Endodermal cell (in vitro differentiated cells): ENCODE measurements at regions not wholly inside any gene's neighbourhood (a gene's known extent, or its start where the extent isn't known, plus 50 kb on each side); places are given as distances from the start of the nearest gene placed in this dataset.

Source experiments
- DNase-seq: peaks from one replicate; pipeline ENCODE4 v3.0.0-alpha.2; 2017
- H3K27ac ChIP-seq: 2 replicates; pipeline ENCODE4 v1.5.1; 2013; ENCODE audit warnings: mild to moderate bottlenecking, low read depth, low read length, moderate library complexity
- H3K27me3 ChIP-seq: 2 replicates; pipeline ENCODE4 v1.6.1; 2013; ENCODE audit warnings: mild to moderate bottlenecking, low read length, moderate library complexity; ENCODE audit not compliant: insufficient read depth, control insufficient read depth, poor library complexity, severe bottlenecking
- H3K36me3 ChIP-seq: 2 replicates; pipeline ENCODE4 v1.7.0; 2013; ENCODE audit warnings: mild to moderate bottlenecking, low read length, moderate library complexity; ENCODE audit not compliant: control insufficient read depth, insufficient read depth
- H3K4me1 ChIP-seq: one replicate; pipeline ENCODE4 v1.7.0; 2013; ENCODE audit warnings: low read length; ENCODE audit not compliant: control insufficient read depth, insufficient read depth
- H3K4me3 ChIP-seq: 2 replicates; pipeline ENCODE4 v1.5.1; 2013; ENCODE audit warnings: mild to moderate bottlenecking, low read length, moderate library complexity
- H3K9ac ChIP-seq: 2 replicates; pipeline ENCODE4 v1.6.1; 2013; ENCODE audit warnings: mild to moderate bottlenecking, low read length, moderate library complexity; ENCODE audit not compliant: poor library complexity, severe bottlenecking; ENCODE audit errors: extremely low read depth
- H3K9me3 ChIP-seq: 2 replicates; pipeline ENCODE4 v1.6.1; 2013; ENCODE audit warnings: mild to moderate bottlenecking, low read length, moderate library complexity; ENCODE audit not compliant: control insufficient read depth
- H3K27ac Mint-ChIP-seq: 2 replicates; pipeline ENCODE4 v1.8.0; 2020; ENCODE audit warnings: mixed read lengths
- H3K27me3 Mint-ChIP-seq: 2 replicates; pipeline ENCODE4 v1.8.0; 2021; ENCODE audit warnings: mild to moderate bottlenecking, mixed read lengths; ENCODE audit not compliant: insufficient read depth
- H3K36me3 Mint-ChIP-seq: 2 replicates; pipeline ENCODE4 v1.8.0; 2020; ENCODE audit warnings: low read depth, mixed read lengths
- H3K4me1 Mint-ChIP-seq: 2 replicates; pipeline ENCODE4 v1.8.0; 2020; ENCODE audit warnings: mixed read lengths
- H3K4me3 Mint-ChIP-seq: 2 replicates; pipeline ENCODE4 v1.8.0; 2020; ENCODE audit warnings: mild to moderate bottlenecking, moderate library complexity, mixed read lengths
- H3K9me3 Mint-ChIP-seq: 2 replicates; pipeline ENCODE4 v1.8.0; 2020; ENCODE audit warnings: mild to moderate bottlenecking, mixed read lengths
- CTCF ChIP-seq: fragments of 200-600 bp; sonication (generic); conservative IDR thresholded peaks from 2 replicates; pipeline ENCODE4 v1.5.0; 2021; ENCODE audit warnings: antibody characterized with exemption, mild to moderate bottlenecking
- WGBS, 2 experiments: methylation state at CpG; one replicate each; pipeline versions ENCODE4 v1.1.5 to v1.1.7; 2013; ENCODE audit warnings: missing lambda C conversion rate in 2 of 2, mixed read lengths in 1 of 2; ENCODE audit not compliant: insufficient coverage in 1 of 2, insufficient read length in 1 of 2; 5-methylcytosine and 5-hydroxymethylcytosine counted together

- TF ChIP-seq CTCF, result no peak
- Mint-ChIP-seq H3K4me3 (no peak overlapping the region), H3K4me1 (no peaks in the 10 kb centered on the region), H3K27me3 (no peaks in the 10 kb centered on the region), H3K27ac (no peak overlapping the region), H3K9me3 (no peaks in the 10 kb centered on the region), H3K36me3 (no peaks in the 10 kb centered on the region)
- no peak overlapping the region for H3K27ac ChIP-seq
- H3K27me3 ChIP-seq, result no peaks in the 10 kb centered on the region
- no peaks in the 10 kb centered on the region for H3K9me3 ChIP-seq
- H3K9ac ChIP-seq, result no peak overlapping the region
- H3K36me3 ChIP-seq, result no peaks in the 10 kb centered on the region
- 89 to 95% methylated on average over 3 of the region's 3 CpGs for WGBS, 2 experiments
- DNase-seq, result no peak
- H3K4me1 ChIP-seq, result no peaks in the 10 kb centered on the region
- no peak overlapping the region for H3K4me3 ChIP-seq
Measured at GRCh38 chr3:18716821-18717220, 291.7 kb upstream of the SATB1 start.

- no peak overlapping the region for H3K9ac ChIP-seq
- Mint-ChIP-seq H3K27me3 (no peaks in the 10 kb centered on the region), H3K4me1 (no peaks in the 10 kb centered on the region), H3K27ac (no peak overlapping the region), H3K4me3 (no peak overlapping the region), H3K9me3 (no peaks in the 10 kb centered on the region), H3K36me3 (no peaks in the 10 kb centered on the region)
- H3K4me1 ChIP-seq, result no peaks in the 10 kb centered on the region
- no peaks in the 10 kb centered on the region for H3K27me3 ChIP-seq
- no peak overlapping the region for H3K27ac ChIP-seq
- WGBS, 2 experiments, result 96% methylated on average over 2 of the region's 2 CpGs; no CpG with 5 or more reads in 1 of the 2 experiments
- no peaks in the 10 kb centered on the region for H3K9me3 ChIP-seq
- no peak for DNase-seq
- TF ChIP-seq CTCF, result no peak
- H3K36me3 ChIP-seq, result no peaks in the 10 kb centered on the region
- H3K4me3 ChIP-seq, result no peak overlapping the region
Measured at GRCh38 chr3:18716101-18716500, 291.0 kb upstream of the SATB1 start.

GRCh38 chr3:18715208-18715607, 290.1 kb upstream of the SATB1 start:
- Mint-ChIP-seq H3K9me3 (no peaks in the 10 kb centered on the region), H3K4me1 (no peaks in the 10 kb centered on the region), H3K27ac (no peak overlapping the region), H3K4me3 (no peak overlapping the region), H3K27me3 (no peaks in the 10 kb centered on the region), H3K36me3 (no peaks in the 10 kb centered on the region)
- DNase-seq, result no peak
- Histone ChIP-seq H3K4me3 (no peak overlapping the region), H3K36me3 (no peaks in the 10 kb centered on the region), H3K27me3 (no peaks in the 10 kb centered on the region), H3K4me1 (no peaks in the 10 kb centered on the region), H3K9me3 (no peaks in the 10 kb centered on the region), H3K27ac (no peak overlapping the region), H3K9ac (no peak overlapping the region)
- TF ChIP-seq CTCF, result no peak
